Kidney epithelial cell (primary cell): ENCODE measurements at regions not wholly inside any gene's neighbourhood (a gene's known extent, or its start where the extent isn't known, plus 50 kb on each side); places are given as distances from the start of the nearest gene placed in this dataset.

Experiments used
- DNase-seq: peaks from one replicate; pipeline ENCODE4 v3.0.0-alpha.2; 2010; ENCODE audit warnings: low read depth
- H3K27me3 ChIP-seq: 2 replicates; pipeline ENCODE4 v1.6.0; 2011; ENCODE audit warnings: low read length; ENCODE audit not compliant: control insufficient read depth, insufficient read depth
- H3K36me3 ChIP-seq: 2 replicates; pipeline ENCODE4 v1.5.1; 2011; ENCODE audit warnings: low read length; ENCODE audit not compliant: control insufficient read depth, insufficient read depth
- H3K4me3 ChIP-seq: 2 replicates; pipeline ENCODE4 v1.5.1; 2011; ENCODE audit warnings: low read depth, mild to moderate bottlenecking, control low read depth, low read length
- CTCF ChIP-seq: IDR thresholded peaks from 2 replicates; pipeline ENCODE4 v1.5.1; 2011; ENCODE audit warnings: mild to moderate bottlenecking, moderate library complexity, low read length, control low read depth, inconsistent platforms; ENCODE audit not compliant: insufficient read depth, poor library complexity, severe bottlenecking

- Histone ChIP-seq H3K27me3 (no peaks in the 10 kb centered on the region), H3K4me3 (no peak overlapping the region), H3K36me3 (no peaks in the 10 kb centered on the region)
- DNase-seq, result no peak
- no peak for TF ChIP-seq CTCF
These were observed 103.7 kb upstream of the ANKRD1 start for GRCh38 chr10:91024541-91024940.

- H3K27me3 ChIP-seq, result no peaks in the 10 kb centered on the region
- H3K4me3 ChIP-seq, result no peak overlapping the region
- DNase-seq, result no peak
- TF ChIP-seq CTCF, result no peak
- H3K36me3 ChIP-seq, result no peaks in the 10 kb centered on the region
These were observed 111.8 kb upstream of the ANKRD1 start for GRCh38 chr10:91032611-91033206.

- no peak overlapping the region for H3K4me3 ChIP-seq
- H3K36me3 ChIP-seq, result no peaks in the 10 kb centered on the region
- TF ChIP-seq CTCF, result no peak
- H3K27me3 ChIP-seq, result no peaks in the 10 kb centered on the region
- DNase-seq, result no peak
These were observed 112.5 kb upstream of the ANKRD1 start for GRCh38 chr10:91033324-91033950.

GRCh38 chr10:91034042-91034441, 113.2 kb upstream of the ANKRD1 start:
- Histone ChIP-seq H3K4me3 (no peak overlapping the region), H3K27me3 (no peaks in the 10 kb centered on the region), H3K36me3 (no peaks in the 10 kb centered on the region)
- TF ChIP-seq CTCF, result no peak
- no peak for DNase-seq

GRCh38 chr10:91034494-91035159, 113.7 kb upstream of the ANKRD1 start:
- no peaks in the 10 kb centered on the region for H3K36me3 ChIP-seq
- H3K27me3 ChIP-seq, result no peaks in the 10 kb centered on the region
- TF ChIP-seq CTCF, result no peak
- no peak overlapping the region for H3K4me3 ChIP-seq
- peak; percentile 25 for DNase-seq
